Heart left ventricle (tissue), 16 donors: ENCODE measurements at regions not wholly inside any gene's neighbourhood (a gene's known extent, or its start where the extent isn't known, plus 50 kb on each side); places are given as distances from the start of the nearest gene placed in this dataset.

Experiments
- ATAC-seq, 4 donors: fragments of 200-7000 bp; cut with Tn5 transposase; one replicate each; pipeline ENCODE4 v1.9.1; 2020 to 2022; ENCODE audit warnings: moderate library complexity in 4 of 4, mild to moderate bottlenecking in 3 of 4, moderate number of reproducible peaks in 1 of 4
- DNase-seq, 5 donors: peaks; one replicate each; pipeline ENCODE4 v3.0.0-alpha.2; 2020
- H3K27ac ChIP-seq, 12 donors: fragments of 200-600 bp; sonication (generic) in 4 of 12; one replicate each; pipeline versions ENCODE4 v1.5.0 to v1.8.0; 2016 to 2022; ENCODE audit warnings: mild to moderate bottlenecking in 2 of 12
- H3K27me3 ChIP-seq, 9 donors: fragments of 200-600 bp; sonication (generic) in 2 of 9; one replicate each; pipeline versions ENCODE4 v1.5.1 to v1.8.0; 2016 to 2022; ENCODE audit warnings: mild to moderate bottlenecking in 3 of 9
- H3K36me3 ChIP-seq, 9 donors: fragments of 200-600 bp; sonication (generic) in 2 of 9; one replicate each; pipeline versions ENCODE4 v1.5.0 to v1.8.0; 2018 to 2022; ENCODE audit warnings: mild to moderate bottlenecking in 2 of 9
- H3K4me1 ChIP-seq, 12 donors: fragments of 200-600 bp; sonication (generic) in 4 of 12; one replicate each; pipeline versions ENCODE4 v1.5.0 to v1.8.0; 2016 to 2022; ENCODE audit warnings: mild to moderate bottlenecking in 3 of 12
- H3K4me3 ChIP-seq, 12 donors: fragments of 200-600 bp; sonication (generic) in 4 of 12; one replicate each; pipeline versions ENCODE4 v1.5.0 to v1.8.0; 2017 to 2022; ENCODE audit warnings: mild to moderate bottlenecking in 9 of 12, moderate library complexity in 4 of 12
- H3K9me3 ChIP-seq, 12 donors: fragments of 200-600 bp; sonication (generic) in 4 of 12; one replicate each; pipeline versions ENCODE4 v1.5.0 to v1.8.0; 2016 to 2022; ENCODE audit warnings: mild to moderate bottlenecking in 1 of 12
- CTCF ChIP-seq, 12 donors: fragments of 200-600 bp; sonication (generic) in 4 of 12; IDR thresholded peaks; one replicate each; pipeline versions ENCODE4 v1.5.0 to v1.8.0; 2018 to 2022; ENCODE audit warnings: antibody characterized with exemption in 12 of 12, mild to moderate bottlenecking in 5 of 12
- POLR2A ChIP-seq, 2 donors: fragments of 450-650 bp; IDR thresholded peaks; one replicate each; pipeline ENCODE4 v1.6.1; 2017; ENCODE audit warnings: antibody characterized with exemption in 2 of 2, mild to moderate bottlenecking in 2 of 2, moderate library complexity in 2 of 2
- WGBS, 4 donors: extraction: QIAGEN DNeasy Blood & Tissue Kit in 2 of 4; methylation state at CpG; one replicate each; pipeline versions ENCODE4 v1.1.5 to v1.1.7; 2013 to 2018; 5-methylcytosine and 5-hydroxymethylcytosine counted together
- intact Hi-C, 10 donors: fragments of 100-400 bp; cut with DNase I; formaldehyde crosslinking; loops; one replicate each; pipeline versions ENCODE4 v1.11.1 to v1.14.2; 2022
- donor health status: ischemic (EF 13 %, LVEDD 7.1; RV severe dilation, severe dysfunction).
- donor health status: healthy with polysubstance abuse.
- donor health status: DM: no; HTN: yes; CAD: no.
- donor health status: DM: no; HTN: no; CAD: no.
- donor health status: ischemic (EF 25% LVEDD 6.9; RV normal size, moderate dysfunction).
- donor health status: ischemic (EF 25% LVEDD 5.7; RV mildly dilated, moderate dysfunction).
- donor health status: healthy.
- donor health status: DM: yes; HTN: yes; CAD: no.
- donor health status: ischemic (EF 35%, LVEDD 5.7; RV mildly dilated, moderate dysfunction).
- donor health status: nonischemic (EF 11% LVEDD 7.7; RV severe dilation, severe dysfunction).
- donor health status: DM: yes; HTN: yes; CAD: no.
- donor health status: PGD.
- donor health status: ischemic (EF 29% LVEDD 5.4; RV normal size, mild dysfunction).
- donor health status: nonischemic (EF 23%, LVEDD 6.1; RV moderate dilation, normal function).

GRCh38 chr5:68954618-68954910, 139.2 kb upstream of the SLC30A5 start:
- WGBS, 4 donors: 59 to 66% (median 62%) methylated on average over 2 of the region's 2 CpGs
- no peak overlapping the region for H3K4me3 ChIP-seq
- H3K4me1 ChIP-seq: peaks cover 0 to 43% (median 19%) of the 10 kb centered on the region in 12 donors
- DNase-seq (no peak), ATAC-seq (no peak)
- peak overlapping the region in 3 of 12 donors; percentile 11 to 40 (median 27) for H3K27ac ChIP-seq
- no peak for TF ChIP-seq POLR2A (IDR thresholded peaks at IDR 0.05)
- no peak for TF ChIP-seq CTCF (IDR thresholded peaks at IDR 0.05)
- H3K9me3 ChIP-seq: no peaks in the 10 kb centered on the region
- no peaks in the 10 kb centered on the region for H3K27me3 ChIP-seq
- no peaks in the 10 kb centered on the region for H3K36me3 ChIP-seq
- intact Hi-C loops: loop anchor here in 3 of 10 donors (5.0 to 10.0 kb wide), 2 partner anchors 222 to 490 kb away; no protein-coding TSS in a partner anchor

GRCh38 chr5:68957591-68957990, 136.2 kb upstream of the SLC30A5 start:
- Histone ChIP-seq H3K4me3 (no peak overlapping the region), H3K4me1 (peaks cover 0 to 23% (median 14%) of the 10 kb centered on the region in 12 donors), H3K27me3 (no peaks in the 10 kb centered on the region), H3K27ac (no peak overlapping the region), H3K36me3 (no peaks in the 10 kb centered on the region), H3K9me3 (no peaks in the 10 kb centered on the region)
- TF ChIP-seq POLR2A (IDR thresholded peaks at IDR 0.05) (no peak), CTCF (IDR thresholded peaks at IDR 0.05) (no peak)
- ATAC-seq (no peak), DNase-seq (no peak)
- intact Hi-C loops: loop anchor here in 2 of 10 donors (10.0 kb wide), 1 partner anchor 493 kb away; no protein-coding TSS in a partner anchor

GRCh38 chr5:68958428-68958827, 135.4 kb upstream of the SLC30A5 start:
- Histone ChIP-seq H3K9me3 (no peaks in the 10 kb centered on the region), H3K4me1 (peaks cover 0 to 19% (median 13%) of the 10 kb centered on the region in 12 donors), H3K27ac (no peak overlapping the region), H3K27me3 (no peaks in the 10 kb centered on the region), H3K4me3 (no peak overlapping the region), H3K36me3 (no peaks in the 10 kb centered on the region)
- DNase-seq (no peak), ATAC-seq (no peak)
- intact Hi-C loops: loop anchor here in 2 of 10 donors (10.0 kb wide), 1 partner anchor 494 kb away; no protein-coding TSS in a partner anchor
- 56 to 100% (median 93%) methylated on average over 1 of the region's 1 CpG for WGBS, 4 donors
- no peak for TF ChIP-seq CTCF (IDR thresholded peaks at IDR 0.05)
- TF ChIP-seq POLR2A (IDR thresholded peaks at IDR 0.05): no peak

GRCh38 chr5:68960456-68960855, 133.4 kb upstream of the SLC30A5 start:
- DNase-seq (no peak), ATAC-seq (no peak)
- Histone ChIP-seq H3K36me3 (no peaks in the 10 kb centered on the region), H3K27ac (no peak overlapping the region), H3K9me3 (no peaks in the 10 kb centered on the region), H3K4me3 (no peak overlapping the region), H3K27me3 (no peaks in the 10 kb centered on the region), H3K4me1 (peaks cover 0 to 9% (median 2%) of the 10 kb centered on the region in 12 donors)
- WGBS, 4 donors: 86 to 90% (median 87%) methylated on average over 4 of the region's 4 CpGs
- intact Hi-C loops: loop anchor here in 8 of 10 donors (5.0 to 10.0 kb wide), 11 partner anchors 76 to 1716 kb away; no protein-coding TSS in a partner anchor
- no peak for TF ChIP-seq CTCF (IDR thresholded peaks at IDR 0.05)
- no peak for TF ChIP-seq POLR2A (IDR thresholded peaks at IDR 0.05)
